Smooth muscle cell (in vitro differentiated cells): ENCODE measurements at regions not wholly inside any gene's neighbourhood (a gene's known extent, or its start where the extent isn't known, plus 50 kb on each side); places are given as distances from the start of the nearest gene placed in this dataset.

Source experiments
- DNase-seq: peaks from one replicate; lab custom pipeline; 2025; ENCODE audit not compliant: unreplicated experiment; lab: John Stamatoyannopoulos, UW
- H2AFZ ChIP-seq: fragments of 200-600 bp; sonication (generic); 2 replicates; pipeline ENCODE4 v1.6.0; 2016; ENCODE audit warnings: antibody characterized with exemption, low read depth, mild to moderate bottlenecking
- H3F3A ChIP-seq: fragments of 200-600 bp; sonication (generic); 2 replicates; pipeline ENCODE4 v1.6.0; 2017; ENCODE audit warnings: antibody characterized with exemption, low read depth
- H3K27ac ChIP-seq: fragments of 200-600 bp; sonication (generic); 2 replicates; pipeline ENCODE4 v1.5.1; 2016; ENCODE audit warnings: low read depth, mild to moderate bottlenecking
- H3K27me3 ChIP-seq: fragments of 200-600 bp; sonication (generic); 2 replicates; pipeline ENCODE4 v1.6.1; 2016; ENCODE audit warnings: low read depth, mild to moderate bottlenecking
- H3K36me3 ChIP-seq: fragments of 200-600 bp; sonication (generic); 2 replicates; pipeline ENCODE4 v1.5.1; 2016; ENCODE audit warnings: low read depth
- H3K4me1 ChIP-seq: fragments of 200-600 bp; sonication (generic); 2 replicates; pipeline ENCODE4 v1.5.1; 2016; ENCODE audit warnings: low read depth
- H3K4me2 ChIP-seq: fragments of 200-600 bp; sonication (generic); 2 replicates; pipeline ENCODE4 v1.6.0; 2016; ENCODE audit warnings: mild to moderate bottlenecking
- H3K4me3 ChIP-seq: fragments of 200-600 bp; sonication (generic); 2 replicates; pipeline ENCODE4 v1.5.1; 2016; ENCODE audit warnings: mild to moderate bottlenecking
- H3K79me2 ChIP-seq: fragments of 200-600 bp; sonication (generic); 2 replicates; pipeline ENCODE4 v1.6.0; 2016; ENCODE audit warnings: low read depth, mild to moderate bottlenecking
- H3K9ac ChIP-seq: fragments of 200-600 bp; sonication (generic); 2 replicates; pipeline ENCODE4 v1.6.0; 2016; ENCODE audit warnings: low read depth
- H3K9me3 ChIP-seq: fragments of 200-600 bp; sonication (generic); replicated peaks from 2 replicates; pipeline ENCODE4 v1.5.1; 2016; ENCODE audit warnings: low read depth
- H4K20me1 ChIP-seq: fragments of 200-600 bp; sonication (generic); 2 replicates; pipeline ENCODE4 v1.6.0; 2016; ENCODE audit warnings: low read depth
- CTCF ChIP-seq: fragments of 200-600 bp; sonication (generic); IDR thresholded peaks from 2 replicates; pipeline ENCODE4 v1.5.1; 2017; ENCODE audit warnings: borderline replicate concordance, mild to moderate bottlenecking, antibody characterized with exemption; ENCODE audit not compliant: insufficient read depth, poor library complexity, severe bottlenecking
- WGBS: methylation state at CpG from one replicate; pipeline ENCODE4 v1.1.7; 2016; ENCODE audit warnings: low lambda C conversion rate; 5-methylcytosine and 5-hydroxymethylcytosine counted together

DNA sequence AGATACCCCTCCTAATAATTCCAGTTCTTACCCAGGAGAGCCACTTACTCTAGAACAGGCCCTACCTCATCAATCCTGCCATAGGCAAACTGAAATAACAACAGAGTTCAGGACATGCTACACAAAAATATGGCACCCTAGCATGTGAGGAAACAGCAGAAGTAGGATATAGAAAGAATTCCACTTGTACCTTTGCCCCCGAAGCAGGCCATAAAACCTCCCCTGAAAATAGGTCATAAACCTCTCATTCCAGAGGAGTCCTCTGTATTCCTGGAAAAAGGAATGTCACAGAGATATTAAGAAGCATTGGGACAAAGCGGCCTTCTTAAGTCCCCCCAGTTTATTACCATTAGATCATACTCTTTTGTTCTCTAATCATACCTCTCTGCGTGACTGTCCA, 504.3 kb upstream of the MARCKS start:
- H3K4me3 ChIP-seq, result no peak overlapping the region
- H4K20me1 ChIP-seq, result no peaks in the 10 kb centered on the region
- H3K4me2 ChIP-seq, result peak overlapping the region; percentile 67
- no peak overlapping the region for H2AFZ ChIP-seq
- H3K4me1 ChIP-seq, result peaks cover 26% of the 10 kb centered on the region
- peaks cover 19% of the 10 kb centered on the region for H3F3A ChIP-seq
- peak overlapping the region; percentile 96 for H3K27ac ChIP-seq
- H3K27me3 ChIP-seq, result no peaks in the 10 kb centered on the region
- H3K36me3 ChIP-seq, result no peaks in the 10 kb centered on the region
- no peaks in the 10 kb centered on the region for H3K9me3 ChIP-seq
- no peak for TF ChIP-seq CTCF
- no peaks in the 10 kb centered on the region for H3K79me2 ChIP-seq
- 43% methylated on average over 3 of the region's 3 CpGs for WGBS
- no peak for DNase-seq
- peak overlapping the region; percentile 82 for H3K9ac ChIP-seq

- Histone ChIP-seq H3K9me3 (no peaks in the 10 kb centered on the region), H3K27me3 (no peaks in the 10 kb centered on the region), H3K4me2 (peak overlapping the region; percentile 67), H4K20me1 (no peaks in the 10 kb centered on the region), H3K9ac (no peak overlapping the region), H2AFZ (peak overlapping the region; percentile 25), H3F3A (peaks cover 19% of the 10 kb centered on the region), H3K4me1 (peaks cover 26% of the 10 kb centered on the region), H3K27ac (peak overlapping the region; percentile 96), H3K36me3 (no peaks in the 10 kb centered on the region), H3K79me2 (no peaks in the 10 kb centered on the region), H3K4me3 (no peak overlapping the region)
- no peak for DNase-seq
- no peak for TF ChIP-seq CTCF
- 58% methylated on average over 2 of the region's 2 CpGs for WGBS
Observed at GRCh38 chr6:113353392-113353791, 503.8 kb upstream of the MARCKS start.

DNA sequence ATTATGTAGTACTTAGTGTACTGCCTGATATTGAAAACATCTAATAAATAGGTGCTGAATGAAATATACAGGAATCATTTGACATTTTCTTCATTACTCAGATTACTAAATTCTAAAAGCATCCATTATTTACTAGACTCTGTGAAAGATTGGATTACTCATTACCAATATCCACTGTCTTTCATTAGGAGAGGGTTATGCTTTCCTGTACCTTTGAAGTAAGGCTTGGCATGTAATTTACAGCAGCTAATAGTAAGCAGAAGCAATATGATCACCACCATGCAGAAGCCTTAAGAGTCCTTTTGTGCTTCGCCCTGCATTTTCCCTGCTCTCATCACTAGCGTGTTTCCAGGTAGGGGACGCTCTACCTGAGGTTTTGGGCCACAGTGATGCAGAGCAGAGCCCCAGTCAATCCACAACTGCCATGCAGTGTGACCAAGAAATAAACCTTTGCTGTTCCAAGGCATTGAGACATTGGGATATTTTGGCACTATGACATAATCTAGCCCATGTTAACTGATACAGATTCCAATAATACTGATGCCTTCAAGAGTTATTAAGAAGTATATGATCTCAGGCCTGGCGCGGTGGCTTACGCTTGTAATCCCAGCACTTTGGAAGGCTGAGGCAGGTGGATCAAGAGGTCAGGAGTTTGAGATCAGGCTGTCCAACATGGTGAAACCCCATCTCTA, 502.8 kb upstream of the MARCKS start:
- no peaks in the 10 kb centered on the region for H3K79me2 ChIP-seq
- no peaks in the 10 kb centered on the region for H3K9me3 ChIP-seq
- WGBS, result 95% methylated on average over 6 of the region's 6 CpGs

More for the DNA sequence above, 502.8 kb upstream of the MARCKS start:
- H3K36me3 ChIP-seq, result no peaks in the 10 kb centered on the region
- no peak for DNase-seq
- H3K27ac ChIP-seq, result peak overlapping the region; percentile 96
- no peak overlapping the region for H3K4me2 ChIP-seq
- H2AFZ ChIP-seq, result no peak overlapping the region
- no peak overlapping the region for H3K4me3 ChIP-seq
- no peak for TF ChIP-seq CTCF
- H4K20me1 ChIP-seq, result no peaks in the 10 kb centered on the region
- peaks cover 26% of the 10 kb centered on the region for H3K4me1 ChIP-seq
- H3F3A ChIP-seq, result peaks cover 19% of the 10 kb centered on the region
- H3K27me3 ChIP-seq, result no peaks in the 10 kb centered on the region
- no peak overlapping the region for H3K9ac ChIP-seq
